ENCODE measurements at regions not wholly inside any gene's neighbourhood (a gene's known extent, or its start where the extent isn't known, plus 50 kb on each side); places are given as distances from the start of the nearest gene placed in this dataset.

DNA sequence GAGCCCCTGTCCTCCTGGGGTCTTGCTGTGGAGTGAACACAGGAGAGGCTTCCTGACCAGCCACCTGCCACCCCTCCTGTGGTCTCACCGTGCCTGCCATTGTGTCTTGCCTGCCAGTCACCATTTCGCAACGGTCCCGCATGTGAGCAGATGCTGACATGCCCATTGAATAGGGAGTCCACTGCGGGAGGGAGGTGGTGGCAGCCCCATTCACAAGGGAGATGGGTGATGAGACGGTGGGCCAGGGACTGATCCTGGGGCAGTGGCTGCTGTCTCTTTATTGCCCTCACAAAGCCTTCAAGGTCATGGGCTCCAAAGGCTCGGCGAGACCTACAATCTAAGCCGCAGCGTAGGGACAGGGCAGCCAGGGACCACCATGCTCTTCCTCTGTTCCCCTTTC lies 76.0 kb upstream of the NPTX2 start:
- H3K9me3 ChIP-seq = peaks cover 0 to 8% (median 0%) of the 10 kb centered on the region in 11 donors
- H3K4me3 ChIP-seq = no peak overlapping the region
- intact Hi-C loops (cut with DNase I) = no loop called here
- 82 to 89% methylated on average over 10 of the region's 10 CpGs for WGBS, 2 donors
- DNase-seq (no peak), ATAC-seq (no peak)
- TF ChIP-seq, protein P1, sequence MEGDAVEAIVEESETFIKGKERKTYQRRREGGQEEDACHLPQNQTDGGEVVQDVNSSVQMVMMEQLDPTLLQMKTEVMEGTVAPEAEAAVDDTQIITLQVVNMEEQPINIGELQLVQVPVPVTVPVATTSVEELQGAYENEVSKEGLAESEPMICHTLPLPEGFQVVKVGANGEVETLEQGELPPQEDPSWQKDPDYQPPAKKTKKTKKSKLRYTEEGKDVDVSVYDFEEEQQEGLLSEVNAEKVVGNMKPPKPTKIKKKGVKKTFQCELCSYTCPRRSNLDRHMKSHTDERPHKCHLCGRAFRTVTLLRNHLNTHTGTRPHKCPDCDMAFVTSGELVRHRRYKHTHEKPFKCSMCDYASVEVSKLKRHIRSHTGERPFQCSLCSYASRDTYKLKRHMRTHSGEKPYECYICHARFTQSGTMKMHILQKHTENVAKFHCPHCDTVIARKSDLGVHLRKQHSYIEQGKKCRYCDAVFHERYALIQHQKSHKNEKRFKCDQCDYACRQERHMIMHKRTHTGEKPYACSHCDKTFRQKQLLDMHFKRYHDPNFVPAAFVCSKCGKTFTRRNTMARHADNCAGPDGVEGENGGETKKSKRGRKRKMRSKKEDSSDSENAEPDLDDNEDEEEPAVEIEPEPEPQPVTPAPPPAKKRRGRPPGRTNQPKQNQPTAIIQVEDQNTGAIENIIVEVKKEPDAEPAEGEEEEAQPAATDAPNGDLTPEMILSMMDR (IDR thresholded peaks at IDR 0.05) = no peak
- no peak overlapping the region for H3K27ac ChIP-seq
- no peaks in the 10 kb centered on the region for H3K36me3 ChIP-seq
- no peaks in the 10 kb centered on the region for H3K4me1 ChIP-seq
- peaks cover 0 to 12% (median 0%) of the 10 kb centered on the region in 7 donors for H3K27me3 ChIP-seq

DNA sequence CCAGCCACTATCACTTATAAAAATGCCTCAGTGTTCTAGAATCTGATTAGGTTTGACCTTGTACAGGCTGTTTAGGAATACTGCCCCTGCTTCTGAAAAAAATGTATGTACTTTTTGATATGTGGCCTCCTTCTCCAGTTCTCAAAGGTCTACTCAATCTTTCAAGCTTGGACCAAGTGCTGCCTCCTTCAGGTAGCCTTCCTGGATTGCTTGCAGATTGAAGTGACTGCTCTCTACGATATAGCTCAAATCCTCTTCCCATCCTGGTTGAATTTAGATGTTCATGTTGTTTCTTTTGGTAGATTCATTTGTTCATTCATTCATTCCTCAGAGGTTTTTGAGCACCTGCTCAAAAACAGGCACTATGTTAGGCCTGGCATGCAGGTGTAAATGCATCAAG lies 77.2 kb upstream of the NPTX2 start:
- H3K9me3 ChIP-seq = peaks cover 0 to 8% (median 0%) of the 10 kb centered on the region in 11 donors
- no peaks in the 10 kb centered on the region for H3K4me1 ChIP-seq
- no peak overlapping the region for H3K4me3 ChIP-seq
- H3K27ac ChIP-seq = no peak overlapping the region
- ATAC-seq (no peak), DNase-seq (no peak)
- intact Hi-C loops (cut with DNase I) = no loop called here
- no peaks in the 10 kb centered on the region for H3K36me3 ChIP-seq
- TF ChIP-seq, protein P1 (IDR thresholded peaks at IDR 0.05) = no peak
- H3K27me3 ChIP-seq = peaks cover 0 to 12% (median 0%) of the 10 kb centered on the region in 7 donors
- whole genome bisulfite sequencing, 2 donors = 62 to 65% methylated on average over 1 of the region's 1 CpG

DNA sequence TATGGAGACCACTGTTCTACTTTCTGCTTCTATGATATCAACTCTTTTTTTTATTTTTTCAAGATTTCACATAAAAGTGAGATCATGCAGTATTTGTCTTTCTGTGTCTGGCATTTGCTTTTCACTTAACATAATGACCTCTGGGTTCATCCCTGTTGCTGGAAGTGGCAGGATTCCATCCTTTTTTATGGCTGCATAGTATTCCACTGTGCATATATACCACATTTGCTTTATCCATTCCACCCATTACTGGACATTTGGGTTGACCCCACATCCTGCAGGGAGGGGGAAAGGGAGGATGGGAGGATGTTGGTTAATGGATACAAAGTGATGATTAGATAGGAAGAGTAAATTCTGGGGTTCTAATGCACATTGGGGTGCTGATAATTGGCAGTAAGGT lies 80.3 kb upstream of the NPTX2 start:
- peaks cover 0 to 12% (median 0%) of the 10 kb centered on the region in 11 donors for H3K9me3 ChIP-seq
- H3K4me1 ChIP-seq = no peaks in the 10 kb centered on the region
- no peaks in the 10 kb centered on the region for H3K36me3 ChIP-seq
- peaks cover 0 to 4% (median 0%) of the 10 kb centered on the region in 7 donors for H3K27me3 ChIP-seq
- no peak overlapping the region for H3K4me3 ChIP-seq
- DNase-seq = no peak
- intact Hi-C loops (cut with DNase I) = no loop called here
- TF ChIP-seq, protein P1 (IDR thresholded peaks at IDR 0.05) = no peak
- H3K27ac ChIP-seq = no peak overlapping the region
- ATAC-seq = no peak

DNA sequence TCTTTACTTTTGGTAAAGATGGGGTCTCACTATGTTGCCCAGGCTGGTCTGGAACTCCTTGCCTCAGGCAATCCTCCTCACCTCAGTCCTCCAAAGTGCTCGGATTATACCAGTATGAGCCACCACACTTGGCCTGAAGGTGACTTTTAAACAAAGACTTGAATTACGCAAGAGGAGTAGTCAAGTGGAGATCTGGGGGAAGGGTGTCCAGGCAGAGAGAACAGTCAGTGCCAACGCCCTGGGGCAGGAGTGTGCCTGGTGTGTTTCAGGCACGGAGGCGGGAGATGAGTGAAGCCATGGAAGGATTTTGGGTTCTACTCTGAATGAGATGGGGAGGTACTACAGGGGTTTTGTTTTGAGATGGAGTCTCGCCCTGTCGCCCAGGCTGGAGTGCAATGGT lies 82.6 kb upstream of the NPTX2 start:
- TF ChIP-seq, protein P1 (IDR thresholded peaks at IDR 0.05) = no peak
- no peaks in the 10 kb centered on the region for H3K27me3 ChIP-seq
- intact Hi-C loops (cut with DNase I) = no loop called here
- DNase-seq (no peak), ATAC-seq (no peak)
- H3K4me1 ChIP-seq = no peaks in the 10 kb centered on the region
- WGBS, 2 donors = 86 to 87% methylated on average over 7 of the region's 7 CpGs
- peaks cover 0 to 20% (median 0%) of the 10 kb centered on the region in 11 donors for H3K9me3 ChIP-seq
- H3K27ac ChIP-seq = no peak overlapping the region
- no peaks in the 10 kb centered on the region for H3K36me3 ChIP-seq
- no peak overlapping the region for H3K4me3 ChIP-seq
